Endothelial cell of umbilical vein (primary cell): ENCODE measurements at regions not wholly inside any gene's neighbourhood (a gene's known extent, or its start where the extent isn't known, plus 50 kb on each side); places are given as distances from the start of the nearest gene placed in this dataset.
"Not testable (repeated sequence)": the region's sequence is repeated elsewhere in the genome, so short reads cannot be mapped to it uniquely, and the experiment has no call there.

Source experiments
- BruUV-seq: library from RNA; stranded (reverse); fragments of 400-500 nt; replicated peaks from 2 replicates; lab custom pipeline; 2021; lab: Mats Ljungman, UMichigan
- CTCF ChIA-PET: fragments of 300-600, 350-600 bp; sonication (Branson Sonifier 250); formaldehyde crosslinking; loops from one replicate; lab custom pipeline; 2021; ENCODE audit warnings: antibody characterized with exemption, inconsistent platforms; lab: Charles Lee
- POLR2A ChIA-PET: fragments of 300-600, 350-600 bp; sonication (Branson Sonifier 250); formaldehyde crosslinking; loops from one replicate; lab custom pipeline; 2021; ENCODE audit warnings: antibody characterized with exemption, inconsistent platforms; lab: Charles Lee
- DNase-seq: peaks from one replicate; pipeline ENCODE4 v3.0.0-alpha.2; 2011; ENCODE audit warnings: low read depth, low spot score
- FAIRE-seq: peaks from 2 replicates; lab custom pipeline; 2011; peaks lifted over from hg19 to GRCh38; lab: Jason Lieb, UNC
- H2AFZ ChIP-seq: 2 replicates; pipeline ENCODE4 v1.6.0; 2012; ENCODE audit warnings: low read depth, low read length, control low read depth, inconsistent platforms
- H3K27ac ChIP-seq: 2 replicates; pipeline ENCODE4 v1.5.1; 2011; ENCODE audit warnings: low read depth, mild to moderate bottlenecking, control low read depth, low read length, moderate library complexity; ENCODE audit not compliant: insufficient read depth
- H3K27me3 ChIP-seq, 2 experiments: 2 replicates each; pipeline versions ENCODE4 v1.6.0 to v1.6.1; 2011; ENCODE audit warnings: low read length in 2 of 2, mixed read lengths in 1 of 2; ENCODE audit not compliant: control insufficient read depth in 2 of 2, insufficient read depth in 2 of 2
- H3K36me3 ChIP-seq, 2 experiments: 2 replicates in 1 of 2; 3 replicates in 1 of 2; pipeline ENCODE4 v1.5.1; 2011; ENCODE audit warnings: low read length in 2 of 2, mild to moderate bottlenecking in 1 of 2, moderate library complexity in 1 of 2; ENCODE audit not compliant: control insufficient read depth in 2 of 2, insufficient read depth in 2 of 2; ENCODE audit errors: extremely low read depth in 1 of 2
- H3K4me1 ChIP-seq: 3 replicates; pipeline ENCODE4 v1.5.1; 2011; ENCODE audit warnings: mild to moderate bottlenecking, low read length; ENCODE audit not compliant: control insufficient read depth, insufficient read depth; ENCODE audit errors: extremely low read depth
- H3K4me2 ChIP-seq: 2 replicates; pipeline ENCODE4 v1.6.1; 2011; ENCODE audit warnings: low read length, control low read depth, mixed read lengths; ENCODE audit not compliant: insufficient read depth
- H3K4me3 ChIP-seq, 3 experiments: fragments of 200-600 bp in 1 of 3; sonication (generic), shearing (Covaris generic) in 1 of 3; replicated peaks in 1 of 3; 2 replicates each; pipeline ENCODE4 v1.5.1; 2011 to 2016; ENCODE audit warnings: control low read depth in 3 of 3, low read length in 3 of 3, mild to moderate bottlenecking in 2 of 3, inconsistent platforms in 1 of 3, low read depth in 1 of 3, moderate library complexity in 1 of 3; ENCODE audit not compliant: insufficient read depth in 1 of 3
- H3K79me2 ChIP-seq: 2 replicates; pipeline ENCODE4 v1.6.0; 2012; ENCODE audit warnings: low read length, inconsistent platforms; ENCODE audit not compliant: control insufficient read depth, insufficient read depth
- H3K9ac ChIP-seq: replicated peaks from 2 replicates; pipeline ENCODE3; 2011; ENCODE audit warnings: low read length, control low read depth; ENCODE audit not compliant: insufficient read depth; ENCODE audit errors: extremely low read depth
- H3K9me1 ChIP-seq: replicated peaks from 3 replicates; pipeline ENCODE4 v1.6.0; 2011; ENCODE audit warnings: mild to moderate bottlenecking, low read length; ENCODE audit not compliant: control insufficient read depth, insufficient read depth; ENCODE audit errors: extremely low read depth
- H3K9me3 ChIP-seq: replicated peaks from 2 replicates; pipeline ENCODE4 v1.5.1; 2012; ENCODE audit warnings: low read length, inconsistent platforms; ENCODE audit not compliant: control insufficient read depth, insufficient read depth
- H4K20me1 ChIP-seq: replicated peaks from 2 replicates; pipeline ENCODE3; 2011; ENCODE audit warnings: mild to moderate bottlenecking, low read length; ENCODE audit not compliant: control insufficient read depth, insufficient read depth; ENCODE audit errors: extremely low read depth
- dilution Hi-C: fragments of 300-500 bp; cut with MboI; formaldehyde crosslinking; loops from one replicate; pipeline ENCODE4 v1.15.0; 2019; ENCODE audit warnings: low sequenced_read_pairs; ENCODE audit not compliant: extremely low pct_ligation_motif_present
- intact Hi-C: fragments of 100-400 bp; cut with micrococcal nuclease; formaldehyde crosslinking; loops from one replicate; pipeline ENCODE4 v1.10.0; 2022

DNA sequence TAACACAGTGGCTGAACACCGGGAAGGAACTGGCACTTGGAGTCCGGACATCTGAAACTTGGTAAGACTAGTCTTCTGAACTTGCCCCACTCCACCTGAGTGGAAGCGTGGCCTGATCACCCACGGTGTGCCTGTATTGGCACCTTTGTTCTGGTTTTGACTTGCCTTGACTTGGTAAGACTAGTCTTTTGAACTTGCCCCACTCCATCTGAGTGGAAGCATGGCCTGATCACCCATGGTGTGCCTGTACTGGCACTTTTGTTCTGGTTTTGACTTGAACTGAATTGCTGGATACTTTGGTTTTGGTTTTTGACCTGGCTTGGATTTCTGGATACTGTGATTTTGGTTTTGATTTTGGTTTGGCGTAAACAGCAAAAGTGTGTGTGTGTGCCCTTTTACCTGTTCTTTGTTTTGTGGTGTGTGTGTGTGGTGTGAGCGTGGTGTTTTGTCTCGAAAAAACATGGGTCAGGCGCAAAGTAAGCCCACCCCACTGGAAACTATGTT is 84.1 kb upstream of the ADGRA3 start:
- H3K27me3 ChIP-seq, DNase-seq, H3K4me1 ChIP-seq, dilution Hi-C loops, H3K4me2 ChIP-seq, H3K27ac ChIP-seq, CTCF ChIA-PET, H4K20me1 ChIP-seq, FAIRE-seq, H2AFZ ChIP-seq, H3K36me3 ChIP-seq, H3K9me1 ChIP-seq, BruUV-seq, H3K9ac ChIP-seq, POLR2A ChIA-PET, H3K4me3 ChIP-seq, H3K79me2 ChIP-seq, H3K9me3 ChIP-seq, intact Hi-C loops: not testable (repeated sequence)

DNA sequence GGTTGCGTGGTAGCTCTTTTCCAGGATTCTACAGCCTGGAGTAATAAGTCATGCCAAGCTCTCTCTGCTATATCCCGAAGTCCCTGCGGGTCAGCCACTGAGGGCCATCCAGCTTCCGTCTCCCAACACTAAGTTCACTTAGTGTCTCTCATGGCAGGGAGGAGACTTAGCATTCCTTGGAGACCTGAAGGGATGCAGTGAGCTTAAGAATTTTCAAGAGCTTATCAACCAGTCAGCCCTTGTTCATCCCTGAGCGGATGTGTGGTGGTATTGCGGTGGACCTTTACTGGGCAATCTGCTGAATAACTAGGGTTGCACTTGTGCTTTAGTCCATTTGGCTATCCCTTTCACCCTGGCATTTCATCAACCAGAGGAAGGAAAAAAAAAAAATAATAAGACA is 85.8 kb upstream of the ADGRA3 start:
- H3K79me2 ChIP-seq, H3K9me1 ChIP-seq, H3K4me1 ChIP-seq, DNase-seq, H3K27ac ChIP-seq, FAIRE-seq, H4K20me1 ChIP-seq, H3K4me3 ChIP-seq, H3K4me2 ChIP-seq, H3K27me3 ChIP-seq, H2AFZ ChIP-seq, H3K36me3 ChIP-seq, intact Hi-C loops, BruUV-seq, H3K9ac ChIP-seq, H3K9me3 ChIP-seq, POLR2A ChIA-PET, dilution Hi-C loops: not testable (repeated sequence)
- CTCF ChIA-PET = interaction anchor here (0.5 to 1.1 kb wide), 3 partner anchors 17 to 191 kb away, joined by 3 read pairs; no protein-coding TSS in a partner anchor
